ENCODE measurements at regions not wholly inside any gene's neighbourhood (a gene's known extent, or its start where the extent isn't known, plus 50 kb on each side); places are given as distances from the start of the nearest gene placed in this dataset.
"Not testable (repeated sequence)": the region's sequence is repeated elsewhere in the genome, so short reads cannot be mapped to it uniquely, and the experiment has no call there.

GRCh38 chr10:26931223-26931622 is 70.5 kb upstream of the ABI1 start:
- Mint-ChIP-seq H3K27me3 (ENCODE audit: low read depth) (no peaks in the 10 kb centered on the region), H3K9me3 (peaks cover 11% of the 10 kb centered on the region), H3K4me1 (peaks cover 3% of the 10 kb centered on the region), H3K4me3 (peak overlapping the region; percentile 61), H3K36me3 (no peaks in the 10 kb centered on the region), H3K27ac (no peak overlapping the region)
- TF ChIP-seq, protein P1, sequence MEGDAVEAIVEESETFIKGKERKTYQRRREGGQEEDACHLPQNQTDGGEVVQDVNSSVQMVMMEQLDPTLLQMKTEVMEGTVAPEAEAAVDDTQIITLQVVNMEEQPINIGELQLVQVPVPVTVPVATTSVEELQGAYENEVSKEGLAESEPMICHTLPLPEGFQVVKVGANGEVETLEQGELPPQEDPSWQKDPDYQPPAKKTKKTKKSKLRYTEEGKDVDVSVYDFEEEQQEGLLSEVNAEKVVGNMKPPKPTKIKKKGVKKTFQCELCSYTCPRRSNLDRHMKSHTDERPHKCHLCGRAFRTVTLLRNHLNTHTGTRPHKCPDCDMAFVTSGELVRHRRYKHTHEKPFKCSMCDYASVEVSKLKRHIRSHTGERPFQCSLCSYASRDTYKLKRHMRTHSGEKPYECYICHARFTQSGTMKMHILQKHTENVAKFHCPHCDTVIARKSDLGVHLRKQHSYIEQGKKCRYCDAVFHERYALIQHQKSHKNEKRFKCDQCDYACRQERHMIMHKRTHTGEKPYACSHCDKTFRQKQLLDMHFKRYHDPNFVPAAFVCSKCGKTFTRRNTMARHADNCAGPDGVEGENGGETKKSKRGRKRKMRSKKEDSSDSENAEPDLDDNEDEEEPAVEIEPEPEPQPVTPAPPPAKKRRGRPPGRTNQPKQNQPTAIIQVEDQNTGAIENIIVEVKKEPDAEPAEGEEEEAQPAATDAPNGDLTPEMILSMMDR (IDR thresholded peaks at IDR 0.05; ENCODE audit: unreplicated experiment): no peak
- DNase-seq (ENCODE audit: low spot score in 2 of 2, unreplicated experiment in 2 of 2): no peak

GRCh38 chr10:26922824-26923223 is 62.1 kb upstream of the ABI1 start:
- not testable (repeated sequence) for DNase-seq (ENCODE audit: low spot score in 2 of 2, unreplicated experiment in 2 of 2); H3K27ac Mint-ChIP-seq; H3K4me3 Mint-ChIP-seq; H3K4me1 Mint-ChIP-seq; H3K36me3 Mint-ChIP-seq
- Mint-ChIP-seq H3K9me3 (peaks cover 11% of the 10 kb centered on the region), H3K27me3 (ENCODE audit: low read depth) (peaks cover 12% of the 10 kb centered on the region)

DNA sequence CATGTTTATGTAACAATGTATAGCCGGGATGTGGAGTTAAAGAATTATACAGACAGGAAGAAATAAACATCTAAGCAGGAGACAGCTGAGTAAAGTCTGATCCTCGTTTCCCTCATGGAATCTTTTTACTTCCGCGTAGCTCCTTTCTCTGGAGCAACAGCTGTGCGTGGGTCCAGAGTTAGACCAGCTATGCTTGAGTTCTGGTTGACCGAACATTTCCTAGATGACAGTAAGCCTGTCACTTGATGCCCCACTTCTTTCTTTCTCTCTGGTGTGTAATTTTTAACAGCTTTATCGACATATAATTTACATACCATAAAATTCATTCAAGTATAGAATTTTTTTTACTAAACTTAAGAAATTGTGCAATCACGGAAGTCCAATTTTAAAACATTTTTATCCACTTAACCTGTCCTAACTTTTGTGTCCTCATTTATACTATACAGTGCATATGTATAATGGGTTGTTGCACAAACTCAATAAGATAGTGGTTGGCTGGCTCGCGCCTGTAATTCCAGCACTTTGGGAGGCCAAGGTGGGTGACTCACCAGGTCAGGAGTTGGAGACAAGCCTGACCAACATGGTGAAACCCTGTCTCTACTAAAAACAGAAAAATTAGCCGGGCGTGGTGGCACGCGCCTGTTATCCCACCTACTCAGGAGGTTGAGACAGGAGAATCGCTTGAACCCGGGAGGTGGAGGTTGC is 58.5 kb upstream of the ABI1 start:
- DNase-seq (ENCODE audit: low spot score in 2 of 2, unreplicated experiment in 2 of 2); H3K4me1 Mint-ChIP-seq; H3K9me3 Mint-ChIP-seq; H3K4me3 Mint-ChIP-seq; H3K27ac Mint-ChIP-seq; H3K27me3 Mint-ChIP-seq (ENCODE audit: low read depth); H3K36me3 Mint-ChIP-seq: not testable (repeated sequence)

GRCh38 chr10:26914898-26915297 is 54.1 kb upstream of the ABI1 start:
- no peaks in the 10 kb centered on the region for H3K4me1 Mint-ChIP-seq
- no peaks in the 10 kb centered on the region for H3K9me3 Mint-ChIP-seq
- H3K27ac Mint-ChIP-seq: no peak overlapping the region
- H3K27me3 Mint-ChIP-seq (ENCODE audit: low read depth): peaks cover 2% of the 10 kb centered on the region
- no peaks in the 10 kb centered on the region for H3K36me3 Mint-ChIP-seq
- H3K4me3 Mint-ChIP-seq: no peak overlapping the region
- TF ChIP-seq, protein P1 (IDR thresholded peaks at IDR 0.05; ENCODE audit: unreplicated experiment): no peak
- no peak for DNase-seq (ENCODE audit: low spot score in 2 of 2, unreplicated experiment in 2 of 2)

DNA sequence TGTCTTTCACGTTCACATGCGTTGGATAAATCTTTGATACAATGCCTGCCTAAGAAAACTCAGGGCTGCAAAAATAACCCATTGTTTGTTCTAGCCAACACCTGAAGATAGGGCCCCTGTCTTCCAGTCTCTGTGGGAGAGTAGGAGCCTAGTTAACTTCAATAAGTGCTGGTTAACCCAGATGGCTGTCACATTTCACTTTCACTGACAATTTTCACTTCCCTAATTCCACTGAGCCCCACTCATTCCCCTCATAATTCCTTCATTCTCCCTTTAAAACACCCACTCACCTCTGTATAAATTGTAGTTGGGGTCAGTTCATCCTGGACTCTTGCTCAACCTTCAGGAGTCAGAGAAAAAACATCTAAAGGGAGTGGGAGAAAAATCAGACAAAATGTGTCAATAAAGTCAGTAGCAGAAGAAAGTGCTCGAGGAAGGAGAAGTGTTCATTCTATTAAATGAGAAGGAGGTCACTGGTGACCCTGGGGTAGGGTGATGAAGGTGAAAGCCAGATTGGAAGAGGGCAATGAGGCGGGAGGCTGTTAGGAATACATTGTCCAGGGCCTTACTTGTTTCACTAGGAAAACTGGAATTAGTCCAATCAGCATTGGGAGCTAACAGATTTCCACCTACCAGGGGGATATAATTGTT is 51.2 kb upstream of the ABI1 start:
- H3K9me3 Mint-ChIP-seq: no peaks in the 10 kb centered on the region
- TF ChIP-seq, protein P1 (IDR thresholded peaks at IDR 0.05; ENCODE audit: unreplicated experiment): no peak
- H3K36me3 Mint-ChIP-seq: no peaks in the 10 kb centered on the region
- peaks cover 4% of the 10 kb centered on the region for H3K27me3 Mint-ChIP-seq (ENCODE audit: low read depth)
- no peaks in the 10 kb centered on the region for H3K4me1 Mint-ChIP-seq
- DNase-seq (ENCODE audit: low spot score in 2 of 2, unreplicated experiment in 2 of 2): no peak
- H3K27ac Mint-ChIP-seq: no peak overlapping the region
- H3K4me3 Mint-ChIP-seq: no peak overlapping the region

All from mesothelial cell of epicardium (in vitro differentiated cells).